GM10248 (cell line): ENCODE measurements at regions not wholly inside any gene's neighbourhood (a gene's known extent, or its start where the extent isn't known, plus 50 kb on each side); places are given as distances from the start of the nearest gene placed in this dataset.
A peak's percentile ranks its signal among the peaks of the same experiment; 100 is the strongest.

Experiments
- CTCF ChIA-PET: fragments of 300-600 bp; sonication (Branson Sonifier 250); formaldehyde crosslinking; extraction: SDS; loops from one replicate; lab custom pipeline; 2021; ENCODE audit warnings: antibody characterized with exemption; lab: Yijun Ruan, JAX
- POLR2A ChIA-PET: fragments of 350-650 bp; sonication (Branson Sonifier 250); formaldehyde crosslinking; extraction: SDS; loops from one replicate; lab custom pipeline; 2020; ENCODE audit warnings: antibody characterized with exemption; lab: Yijun Ruan, JAX
- DNase-seq: peaks from one replicate; pipeline ENCODE4 v3.0.0; 2012; ENCODE audit errors: extremely low spot score
- TF ChIP-seq, protein P1 (sequence below): IDR thresholded peaks from 2 replicates; pipeline ENCODE4 v1.5.1; 2012; ENCODE audit warnings: mild to moderate bottlenecking, low read depth; ENCODE audit errors: extremely low read depth, missing control alignments, control extremely low read depth

DNA sequence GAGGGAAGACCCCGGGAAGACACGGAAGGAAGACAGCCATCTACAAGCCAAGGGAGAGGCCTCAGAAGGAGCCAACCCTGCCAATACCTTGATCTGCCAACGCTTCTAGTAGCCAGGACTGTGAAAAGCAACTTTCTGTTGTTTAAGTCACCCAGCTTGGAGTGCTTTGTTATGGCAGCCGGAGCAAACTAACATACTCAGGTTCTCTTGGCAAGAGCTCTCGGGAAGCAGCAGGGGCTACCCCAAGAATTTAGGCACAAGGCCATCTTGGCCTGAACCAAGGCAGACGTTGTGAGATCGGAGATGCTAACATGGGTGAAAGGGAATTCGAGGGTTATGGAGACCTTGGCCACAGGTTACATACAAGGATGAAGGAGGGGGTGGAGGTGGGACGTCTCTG is 78.6 kb upstream of the KLHL29 start:
- CTCF ChIA-PET = no interaction called here
- TF ChIP-seq, protein P1, sequence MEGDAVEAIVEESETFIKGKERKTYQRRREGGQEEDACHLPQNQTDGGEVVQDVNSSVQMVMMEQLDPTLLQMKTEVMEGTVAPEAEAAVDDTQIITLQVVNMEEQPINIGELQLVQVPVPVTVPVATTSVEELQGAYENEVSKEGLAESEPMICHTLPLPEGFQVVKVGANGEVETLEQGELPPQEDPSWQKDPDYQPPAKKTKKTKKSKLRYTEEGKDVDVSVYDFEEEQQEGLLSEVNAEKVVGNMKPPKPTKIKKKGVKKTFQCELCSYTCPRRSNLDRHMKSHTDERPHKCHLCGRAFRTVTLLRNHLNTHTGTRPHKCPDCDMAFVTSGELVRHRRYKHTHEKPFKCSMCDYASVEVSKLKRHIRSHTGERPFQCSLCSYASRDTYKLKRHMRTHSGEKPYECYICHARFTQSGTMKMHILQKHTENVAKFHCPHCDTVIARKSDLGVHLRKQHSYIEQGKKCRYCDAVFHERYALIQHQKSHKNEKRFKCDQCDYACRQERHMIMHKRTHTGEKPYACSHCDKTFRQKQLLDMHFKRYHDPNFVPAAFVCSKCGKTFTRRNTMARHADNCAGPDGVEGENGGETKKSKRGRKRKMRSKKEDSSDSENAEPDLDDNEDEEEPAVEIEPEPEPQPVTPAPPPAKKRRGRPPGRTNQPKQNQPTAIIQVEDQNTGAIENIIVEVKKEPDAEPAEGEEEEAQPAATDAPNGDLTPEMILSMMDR = no peak
- POLR2A ChIA-PET = no interaction called here
- DNase-seq = no peak

DNA sequence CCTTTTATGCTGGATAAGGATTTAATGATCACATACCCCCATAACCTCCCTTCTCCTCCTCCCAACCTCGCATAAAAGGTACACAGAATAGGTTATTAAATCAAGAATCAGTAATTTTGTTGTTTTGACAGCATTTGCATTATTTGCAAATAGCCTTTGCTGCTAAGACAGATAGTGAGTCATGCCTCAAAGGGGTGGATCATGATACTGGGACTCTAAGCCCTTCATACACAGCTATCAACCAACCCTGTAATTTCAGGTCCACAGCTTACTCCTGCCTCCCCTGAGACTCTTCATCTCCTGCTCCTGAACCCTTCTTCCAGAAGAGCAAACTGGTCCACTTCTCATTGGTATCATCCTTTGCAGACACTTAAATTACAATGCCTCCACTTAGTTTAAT is 73.8 kb upstream of the KLHL29 start:
- TF ChIP-seq, protein P1 = no peak
- POLR2A ChIA-PET = no interaction called here
- DNase-seq = no peak
- CTCF ChIA-PET = no interaction called here

DNA sequence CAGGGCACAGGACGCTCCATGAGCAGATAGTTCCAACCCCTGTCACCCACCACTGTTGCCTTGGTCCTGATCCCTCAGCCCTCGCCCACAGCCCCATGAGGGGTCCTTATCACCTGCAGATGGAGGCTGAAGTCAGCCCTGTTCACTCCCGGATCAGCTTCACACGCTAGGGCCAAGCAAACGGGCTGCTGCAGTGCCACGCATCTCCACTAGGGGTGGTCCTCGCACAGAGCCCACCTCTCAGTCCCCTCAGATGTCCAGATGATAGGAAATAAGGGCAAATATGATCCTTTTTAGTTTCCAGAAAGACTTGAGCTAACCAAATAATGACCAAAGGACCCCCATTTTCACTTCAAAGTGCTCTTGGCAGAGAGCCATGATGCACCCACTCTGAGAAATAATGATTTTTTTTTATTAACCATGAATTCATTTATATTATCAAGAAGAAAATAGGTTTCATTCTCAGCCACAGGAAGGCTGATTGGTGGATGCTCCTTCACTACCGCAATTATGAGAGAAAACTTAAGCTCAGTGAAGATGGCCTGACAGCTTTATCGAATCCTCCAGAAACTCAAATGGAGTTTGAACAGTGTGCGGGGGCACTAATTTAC is 71.9 kb upstream of the KLHL29 start:
- peak; percentile 64 for DNase-seq
- CTCF ChIA-PET = interaction anchor here (0.6 to 1.9 kb wide), 8 partner anchors 9 to 50 kb away, joined by 3 to 9 read pairs (median 4); no protein-coding TSS in a partner anchor
- POLR2A ChIA-PET = no interaction called here
- TF ChIP-seq, protein P1 = peak; percentile 83

DNA sequence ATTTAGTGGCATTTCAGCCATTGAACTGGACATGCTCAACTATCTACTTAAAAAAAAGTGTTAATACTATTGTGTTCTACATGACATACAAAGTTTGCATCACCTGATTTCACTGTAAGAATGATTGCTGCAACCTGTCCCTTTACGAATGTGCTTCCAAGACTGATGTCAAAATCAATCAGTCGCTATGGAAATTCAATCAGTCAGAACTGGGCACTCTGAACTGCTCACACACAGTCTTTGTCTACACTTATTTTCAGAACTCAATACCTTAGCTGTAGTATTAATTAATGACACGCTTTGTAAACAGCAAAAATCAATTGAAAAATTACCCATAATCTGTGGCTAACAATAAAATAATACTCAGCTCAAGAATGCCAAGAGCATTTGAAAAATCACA is 70.3 kb upstream of the KLHL29 start:
- ChIA-PET POLR2A (no interaction called here), CTCF (interaction anchor here (1.2 kb wide), 1 partner anchor 9 kb away, joined by 3 read pairs; no protein-coding TSS in a partner anchor)
- TF ChIP-seq, protein P1 = no peak
- DNase-seq = no peak

DNA sequence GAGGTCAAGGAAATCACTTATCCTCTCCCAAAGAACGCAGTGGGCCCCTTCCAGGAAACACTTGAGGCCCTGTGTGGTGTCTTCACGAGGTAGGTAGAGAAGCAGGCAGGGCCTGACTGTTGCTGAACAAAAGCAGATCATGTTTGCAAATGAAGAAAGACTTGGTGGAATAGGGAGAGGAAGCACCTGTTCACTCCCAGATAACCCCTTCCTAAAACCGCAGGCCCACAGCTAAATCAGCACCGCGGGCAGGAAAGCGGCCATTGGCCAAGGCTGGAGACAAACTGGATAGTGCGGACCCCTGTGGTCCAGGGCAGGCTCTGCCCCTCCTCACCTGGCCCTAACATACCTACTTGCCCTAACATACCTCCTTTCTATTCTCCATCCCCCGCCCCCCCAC is 64.9 kb upstream of the KLHL29 start:
- CTCF ChIA-PET = no interaction called here
- TF ChIP-seq, protein P1 = no peak
- POLR2A ChIA-PET = no interaction called here
- DNase-seq = no peak

DNA sequence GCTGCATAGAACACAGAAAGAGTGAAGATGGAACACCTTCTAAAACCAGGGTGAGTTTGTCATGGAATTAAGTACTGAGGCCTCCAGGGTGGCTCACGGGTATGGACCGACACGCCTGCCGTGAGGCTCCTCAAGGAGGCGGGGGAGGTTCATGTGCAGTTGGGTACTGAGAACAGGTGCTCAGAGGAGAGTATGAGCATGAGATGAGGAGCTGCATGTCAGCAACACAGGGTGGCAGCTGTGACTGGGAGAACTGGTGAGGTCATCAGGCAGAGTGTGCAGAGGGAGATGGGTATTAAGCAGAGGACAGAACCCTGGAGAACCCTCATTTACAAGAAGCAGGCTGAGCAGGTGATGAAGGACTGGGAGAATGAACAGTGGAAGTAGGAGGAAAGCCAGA is 63.2 kb upstream of the KLHL29 start:
- DNase-seq = no peak
- ChIA-PET POLR2A (no interaction called here), CTCF (interaction anchor here (2.0 kb wide), 1 partner anchor 29 kb away, joined by 4 read pairs; no protein-coding TSS in a partner anchor)
- TF ChIP-seq, protein P1 = no peak
